K562 (cell line): ENCODE measurements at regions not wholly inside any gene's neighbourhood (a gene's known extent, or its start where the extent isn't known, plus 50 kb on each side); places are given as distances from the start of the nearest gene placed in this dataset.

Experiments
- ATAC-seq: fragments of 200-7000 bp; cut with Tn5 transposase; 3 replicates; pipeline ENCODE4 v1.9.1; 2020; ENCODE audit warnings: moderate library complexity
- BruUV-seq: library from RNA; stranded (reverse); fragments of 400-500 nt; replicated peaks from 2 replicates; lab custom pipeline; 2021; lab: Mats Ljungman, UMichigan
- CTCF ChIA-PET: fragments of 300-600 bp; formaldehyde crosslinking; extraction: SDS; loops from one replicate; lab custom pipeline; 2021; ENCODE audit warnings: low intra/inter-chr PET ratio; lab: Yijun Ruan, JAX
- POLR2A ChIA-PET: fragments of 300-600, 350-650 bp; sonication (Branson Sonifier 250); formaldehyde crosslinking; extraction: SDS; loops from one replicate; lab custom pipeline; 2021; ENCODE audit warnings: antibody characterized with exemption, inconsistent platforms; lab: Yijun Ruan, JAX
- DNase-seq, 4 experiments: peaks; one replicate each; pipeline versions ENCODE4 v3.0.0 to v3.0.0-alpha.2; 2011 to 2018; ENCODE audit warnings: low spot score in 3 of 4, mixed read lengths in 3 of 4; ENCODE audit errors: extremely low read depth in 1 of 4
- FAIRE-seq: peaks from 2 replicates; lab custom pipeline; 2011; peaks lifted over from hg19 to GRCh38; lab: Jason Lieb, UNC
- H2AFZ ChIP-seq: 2 replicates; pipeline ENCODE4 v1.6.0; 2011; ENCODE audit warnings: low read depth, low read length, control low read depth, inconsistent platforms
- H3K27ac ChIP-seq: fragments of 200-600 bp; 3 replicates; pipeline ENCODE4 v1.8.0; 2011; ENCODE audit warnings: low read depth, mild to moderate bottlenecking, control low read depth, inconsistent platforms, low read length, moderate library complexity, mixed read lengths; ENCODE audit errors: extremely low read depth
- H3K27me3 ChIP-seq, 2 experiments: fragments of 300-600 bp in 1 of 2; 2 replicates in 1 of 2; 3 replicates in 1 of 2; pipeline versions ENCODE4 v1.6.0 to v1.8.0; 2011; ENCODE audit warnings: inconsistent platforms in 2 of 2, low read length in 2 of 2, mild to moderate bottlenecking in 1 of 2, mixed read lengths in 1 of 2, moderate library complexity in 1 of 2; ENCODE audit not compliant: control insufficient read depth in 2 of 2, insufficient read depth in 2 of 2
- H3K36me3 ChIP-seq: fragments of 300-600 bp; 3 replicates; pipeline ENCODE4 v1.8.0; 2011; ENCODE audit warnings: mild to moderate bottlenecking, low read length, inconsistent platforms; ENCODE audit not compliant: control insufficient read depth, insufficient read depth
- H3K4me1 ChIP-seq, 2 experiments: fragments of 200-600 bp in 1 of 2; replicated peaks in 1 of 2; 2 replicates in 1 of 2; 3 replicates in 1 of 2; pipeline versions ENCODE4 v1.5.1 to v1.8.0; 2011; ENCODE audit warnings: inconsistent platforms in 2 of 2, low read length in 2 of 2, mild to moderate bottlenecking in 1 of 2, mixed read lengths in 1 of 2, moderate library complexity in 1 of 2; ENCODE audit not compliant: control insufficient read depth in 2 of 2, insufficient read depth in 2 of 2
- H3K4me2 ChIP-seq: 2 replicates; pipeline ENCODE4 v1.6.1; 2011; ENCODE audit warnings: low read length, control low read depth, inconsistent platforms, mixed read lengths; ENCODE audit not compliant: insufficient read depth
- H3K4me3 ChIP-seq: fragments of 200-600 bp; sonication (generic), shearing (Covaris generic); 2 replicates; pipeline ENCODE4 v1.5.1; 2016; ENCODE audit warnings: control low read depth, inconsistent platforms
- H3K79me2 ChIP-seq: fragments of 200-600 bp; 3 replicates; pipeline ENCODE4 v1.8.0; 2011; ENCODE audit warnings: low read length, inconsistent platforms; ENCODE audit not compliant: control insufficient read depth, insufficient read depth
- H3K9ac ChIP-seq, 2 experiments: 2 replicates each; pipeline versions ENCODE4 v1.6.0 to v1.6.1; 2011; ENCODE audit warnings: low read depth in 2 of 2, low read length in 2 of 2, control low read depth in 1 of 2, inconsistent platforms in 1 of 2, mild to moderate bottlenecking in 1 of 2, mixed read lengths in 1 of 2; ENCODE audit not compliant: insufficient read depth in 1 of 2
- H3K9me1 ChIP-seq: one replicate; pipeline ENCODE4 v1.6.0; 2011; ENCODE audit warnings: inconsistent platforms, mild to moderate bottlenecking, low read length, moderate library complexity; ENCODE audit not compliant: control insufficient read depth, insufficient read depth
- H3K9me3 ChIP-seq: replicated peaks from 2 replicates; pipeline ENCODE4 v1.5.1; 2011; ENCODE audit warnings: low read depth, low read length, inconsistent platforms; ENCODE audit not compliant: control insufficient read depth, insufficient read depth
- H4K20me1 ChIP-seq: replicated peaks from 2 replicates; pipeline ENCODE4 v1.6.1; 2011; ENCODE audit warnings: low read length, inconsistent platforms, mixed read lengths; ENCODE audit not compliant: control insufficient read depth, insufficient read depth
- CEBPB ChIP-seq: fragments of 450-650 bp; IDR thresholded peaks from 2 replicates; pipeline ENCODE4 v1.6.1; 2016; ENCODE audit warnings: missing genetic modification characterization, missing compliant biosample characterization
- CEBPG ChIP-seq, 3 experiments: fragments of 200-800 bp in 1 of 3; sonication (Bioruptor generic) in 1 of 3; sonication (generic) in 1 of 3; formaldehyde crosslinking in 1 of 3; IDR thresholded peaks in 2 of 3; conservative IDR thresholded peaks in 1 of 3; 2 replicates each; pipeline versions ENCODE4 v1.6.1 to v1.8.0; 2016 to 2022; ENCODE audit warnings: missing compliant biosample characterization in 2 of 3, missing genetic modification characterization in 2 of 3, mild to moderate bottlenecking in 1 of 3, missing genetic modification reagents in 1 of 3
- E2F3 ChIP-seq: fragments of 250-450 bp; sonication (Bioruptor Pico); IDR thresholded peaks from 2 replicates; pipeline ENCODE4 v1.4.0; 2020; ENCODE audit warnings: mild to moderate bottlenecking
- L3MBTL2 ChIP-seq: fragments of 450-650 bp; IDR thresholded peaks from 2 replicates; pipeline ENCODE4 v1.6.1; 2016; ENCODE audit warnings: mild to moderate bottlenecking, moderate library complexity
- MCM7 ChIP-seq, 2 experiments: fragments of 450-650 bp; IDR thresholded peaks; 2 replicates each; pipeline ENCODE4 v1.6.1; 2016 to 2018
- NFRKB ChIP-seq: fragments of 450-650 bp; IDR thresholded peaks from 2 replicates; pipeline ENCODE4 v1.6.1; 2016; ENCODE audit warnings: low read depth
- NR2C2 ChIP-seq, 2 experiments: fragments of 200-800 bp in 1 of 2; sonication (Bioruptor generic) in 1 of 2; sonication (generic) in 1 of 2; formaldehyde crosslinking in 1 of 2; IDR thresholded peaks; 2 replicates each; pipeline versions ENCODE4 v1.6.1 to v1.8.0; 2016 to 2022; ENCODE audit warnings: mild to moderate bottlenecking in 1 of 2, missing compliant biosample characterization in 1 of 2, missing genetic modification characterization in 1 of 2, missing genetic modification reagents in 1 of 2
- TFAM ChIP-seq: fragments of 250-450 bp; sonication (Bioruptor Pico); conservative IDR thresholded peaks from 2 replicates; pipeline ENCODE4 v1.5.0; 2021; ENCODE audit warnings: mild to moderate bottlenecking, moderate library complexity
- ZNF431 ChIP-seq: sonication (generic); formaldehyde crosslinking; IDR thresholded peaks from 2 replicates; pipeline ENCODE4 v1.8.0; 2022; ENCODE audit warnings: mild to moderate bottlenecking, missing genetic modification reagents
- WGBS: fragments of 100-300 bp; shearing (Covaris generic); methylation state at CpG from one replicate; pipeline ENCODE4 v1.1.6; 2016; ENCODE audit warnings: low coverage, mixed read lengths; ENCODE audit not compliant: insufficient coverage; ENCODE audit errors: missing lambda C conversion rate; 5-methylcytosine and 5-hydroxymethylcytosine counted together
- in situ Hi-C: fragments of 300-500 bp; cut with MboI; formaldehyde crosslinking; loops from 4 replicates; pipeline ENCODE4 v1.15.0; 2018; ENCODE audit warnings: inconsistent platforms, mixed read lengths
- intact Hi-C: fragments of 100-400 bp; cut with micrococcal nuclease; formaldehyde crosslinking; loops from 2 replicates; pipeline ENCODE4 v1.14.2; 2022
- TF ChIP-seq, protein P1 (sequence below), 2 experiments: fragments of 450-650 bp in 1 of 2; sonication (generic) in 1 of 2; formaldehyde crosslinking in 1 of 2; IDR thresholded peaks in 1 of 2; conservative IDR thresholded peaks in 1 of 2; 2 replicates each; pipeline versions ENCODE4 v1.6.1 to v1.8.1; 2016 to 2023; ENCODE audit warnings: mild to moderate bottlenecking in 2 of 2, moderate library complexity in 2 of 2, inconsistent platforms in 1 of 2, missing genetic modification reagents in 1 of 2
- TF ChIP-seq, protein P2 (sequence below): sonication (generic); formaldehyde crosslinking; IDR thresholded peaks from 2 replicates; pipeline ENCODE4 v1.8.0; 2022; ENCODE audit warnings: mild to moderate bottlenecking, missing genetic modification reagents

DNA sequence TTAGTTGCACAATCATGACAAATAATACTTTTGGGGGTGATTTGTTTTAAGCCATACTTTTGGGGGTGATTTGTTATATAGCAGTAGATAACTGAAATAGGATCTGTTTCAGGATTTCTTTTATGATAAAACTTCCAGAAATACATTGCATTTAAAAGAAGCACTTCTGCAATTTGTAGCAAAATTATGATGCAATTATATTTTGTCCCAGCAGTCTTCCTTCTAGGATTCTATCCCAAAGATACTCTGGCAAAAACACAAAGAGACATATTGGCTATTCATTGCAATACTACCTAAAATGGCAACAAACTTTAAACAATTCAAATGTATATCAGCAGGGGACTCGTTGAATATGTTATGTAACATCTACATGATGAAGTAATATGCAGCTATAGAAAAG is 78.9 kb upstream of the ANKRD28 start:
- no peak overlapping the region for H3K4me3 ChIP-seq
- no peak overlapping the region for H3K9ac ChIP-seq
- no peaks in the 10 kb centered on the region for H3K36me3 ChIP-seq
- H4K20me1 ChIP-seq, result no peaks in the 10 kb centered on the region
- TF ChIP-seq CEBPB (tag), result peak; percentile 52
- no peak for TF ChIP-seq NR2C2 (CRISPR knock-in tag; IDR thresholded peaks at IDR 0.05)
- no peak for TF ChIP-seq NR2C2 (tag; IDR thresholded peaks at IDR 0.05)
- TF ChIP-seq TFAM (CRISPR knock-in tag), result no peak
- no peak for TF ChIP-seq CEBPG (CRISPR knock-in tag; IDR thresholded peaks at IDR 0.05)
- peak; percentile 67 to 74; a peak in 2 of 4 replicates for TF ChIP-seq CEBPG (tag; conservative IDR thresholded peaks at IDR 0.05 in 1 of 2, IDR thresholded peaks at IDR 0.05 in 1 of 2)
- TF ChIP-seq, protein P1, sequence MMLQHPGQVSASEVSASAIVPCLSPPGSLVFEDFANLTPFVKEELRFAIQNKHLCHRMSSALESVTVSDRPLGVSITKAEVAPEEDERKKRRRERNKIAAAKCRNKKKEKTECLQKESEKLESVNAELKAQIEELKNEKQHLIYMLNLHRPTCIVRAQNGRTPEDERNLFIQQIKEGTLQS (IDR thresholded peaks at IDR 0.05), result peak; percentile 22; the same call in 1 of the 2 replicates
- TF ChIP-seq, protein P1 (CRISPR knock-in tag; conservative IDR thresholded peaks at IDR 0.05), result no peak
- no peak for TF ChIP-seq ZNF431 (CRISPR knock-in tag)
- no peak for TF ChIP-seq L3MBTL2
- no peak for TF ChIP-seq MCM7 (IDR thresholded peaks at IDR 0.05)
- no peak for TF ChIP-seq E2F3
- TF ChIP-seq, protein P2, sequence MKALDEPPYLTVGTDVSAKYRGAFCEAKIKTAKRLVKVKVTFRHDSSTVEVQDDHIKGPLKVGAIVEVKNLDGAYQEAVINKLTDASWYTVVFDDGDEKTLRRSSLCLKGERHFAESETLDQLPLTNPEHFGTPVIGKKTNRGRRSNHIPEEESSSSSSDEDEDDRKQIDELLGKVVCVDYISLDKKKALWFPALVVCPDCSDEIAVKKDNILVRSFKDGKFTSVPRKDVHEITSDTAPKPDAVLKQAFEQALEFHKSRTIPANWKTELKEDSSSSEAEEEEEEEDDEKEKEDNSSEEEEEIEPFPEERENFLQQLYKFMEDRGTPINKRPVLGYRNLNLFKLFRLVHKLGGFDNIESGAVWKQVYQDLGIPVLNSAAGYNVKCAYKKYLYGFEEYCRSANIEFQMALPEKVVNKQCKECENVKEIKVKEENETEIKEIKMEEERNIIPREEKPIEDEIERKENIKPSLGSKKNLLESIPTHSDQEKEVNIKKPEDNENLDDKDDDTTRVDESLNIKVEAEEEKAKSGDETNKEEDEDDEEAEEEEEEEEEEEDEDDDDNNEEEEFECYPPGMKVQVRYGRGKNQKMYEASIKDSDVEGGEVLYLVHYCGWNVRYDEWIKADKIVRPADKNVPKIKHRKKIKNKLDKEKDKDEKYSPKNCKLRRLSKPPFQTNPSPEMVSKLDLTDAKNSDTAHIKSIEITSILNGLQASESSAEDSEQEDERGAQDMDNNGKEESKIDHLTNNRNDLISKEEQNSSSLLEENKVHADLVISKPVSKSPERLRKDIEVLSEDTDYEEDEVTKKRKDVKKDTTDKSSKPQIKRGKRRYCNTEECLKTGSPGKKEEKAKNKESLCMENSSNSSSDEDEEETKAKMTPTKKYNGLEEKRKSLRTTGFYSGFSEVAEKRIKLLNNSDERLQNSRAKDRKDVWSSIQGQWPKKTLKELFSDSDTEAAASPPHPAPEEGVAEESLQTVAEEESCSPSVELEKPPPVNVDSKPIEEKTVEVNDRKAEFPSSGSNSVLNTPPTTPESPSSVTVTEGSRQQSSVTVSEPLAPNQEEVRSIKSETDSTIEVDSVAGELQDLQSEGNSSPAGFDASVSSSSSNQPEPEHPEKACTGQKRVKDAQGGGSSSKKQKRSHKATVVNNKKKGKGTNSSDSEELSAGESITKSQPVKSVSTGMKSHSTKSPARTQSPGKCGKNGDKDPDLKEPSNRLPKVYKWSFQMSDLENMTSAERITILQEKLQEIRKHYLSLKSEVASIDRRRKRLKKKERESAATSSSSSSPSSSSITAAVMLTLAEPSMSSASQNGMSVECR (CRISPR knock-in tag), result no peak
- no peak for TF ChIP-seq NFRKB
- in situ Hi-C loops, result no loop called here
- H2AFZ ChIP-seq, result no peak overlapping the region
- no peaks in the 10 kb centered on the region for H3K79me2 ChIP-seq
- FAIRE-seq (no peak), DNase-seq (no peak), ATAC-seq (no peak)
- no peaks in the 10 kb centered on the region for H3K9me1 ChIP-seq
- BruUV-seq, result no TSS peak
- 33% methylated on average over 1 of the region's 1 CpG for WGBS
- no peaks in the 10 kb centered on the region for H3K27me3 ChIP-seq
- CTCF ChIA-PET, result no interaction called here
- no peak overlapping the region for H3K4me2 ChIP-seq
- H3K4me1 ChIP-seq, result peaks cover 6% of the 10 kb centered on the region in 2 experiments; a peak in 3 of 5 replicates
- POLR2A ChIA-PET, result interaction anchor here (2.5 kb wide), 1 partner anchor 10 kb away, joined by 9 read pairs; no protein-coding TSS in a partner anchor
- H3K27ac ChIP-seq, result no peak overlapping the region
- intact Hi-C loops, result no loop called here
- H3K9me3 ChIP-seq, result no peaks in the 10 kb centered on the region
